ENCODE measurements at regions not wholly inside any gene's neighbourhood (a gene's known extent, or its start where the extent isn't known, plus 50 kb on each side); places are given as distances from the start of the nearest gene placed in this dataset.
"Not testable (repeated sequence)": the region's sequence is repeated elsewhere in the genome, so short reads cannot be mapped to it uniquely, and the experiment has no call there.

DNA sequence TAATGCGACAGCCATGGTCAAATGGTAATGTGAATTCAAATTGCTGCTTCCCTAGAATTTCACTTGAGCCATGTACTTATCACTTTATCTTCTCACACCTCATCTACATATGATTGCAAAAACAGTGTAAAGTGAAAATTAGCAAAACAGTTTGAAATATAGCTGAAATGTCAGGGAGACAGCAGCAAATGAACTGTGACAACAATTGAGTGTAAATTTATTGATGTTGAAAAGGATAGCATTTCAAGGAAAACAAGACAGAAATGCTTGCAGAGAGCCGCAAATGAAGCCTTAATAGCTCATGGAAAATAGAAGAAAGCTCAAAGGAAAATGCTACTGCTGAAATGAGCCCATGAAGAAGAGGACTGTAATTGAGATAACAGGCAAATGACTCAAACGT is 516.2 kb upstream of the POT1 start:
- no peak for DNase-seq

DNA sequence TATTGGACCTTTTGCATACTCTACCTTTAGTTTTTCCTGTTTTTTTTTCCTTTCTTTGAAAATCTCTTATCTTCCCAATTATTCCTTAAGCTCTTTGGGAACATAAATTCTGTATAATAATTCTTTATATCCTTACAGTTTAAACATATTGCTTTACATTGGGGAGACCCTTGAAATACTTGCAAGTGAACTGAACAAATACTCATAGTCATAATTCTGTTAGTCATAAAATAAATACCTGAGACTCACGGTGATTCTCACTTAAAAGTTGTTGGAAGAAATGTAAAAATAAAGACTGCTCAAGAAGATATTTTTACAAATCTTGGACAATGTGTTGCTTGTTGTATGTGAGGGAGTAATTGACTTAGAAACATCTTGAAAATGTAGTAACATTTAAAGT is 515.2 kb upstream of the POT1 start:
- no peak for DNase-seq

DNA sequence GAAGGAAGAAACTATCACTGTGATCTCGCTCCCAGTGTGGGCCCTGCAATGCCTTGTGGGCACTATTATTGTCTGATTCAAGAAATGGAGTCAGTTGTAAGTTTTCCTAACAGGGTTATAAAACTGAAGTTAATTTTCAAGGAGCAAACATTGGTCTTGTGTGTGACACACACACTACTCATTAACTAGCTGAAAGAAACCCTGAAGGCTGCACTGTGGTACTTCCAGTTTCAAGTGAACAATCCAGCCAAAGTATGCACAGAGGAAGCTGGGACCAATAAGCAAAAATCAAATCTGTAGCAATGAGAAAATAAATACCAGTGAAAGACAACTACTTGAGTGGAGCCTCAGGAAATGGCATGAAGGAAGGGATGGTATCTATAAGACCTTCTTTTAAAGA is 506.6 kb upstream of the POT1 start:
- no peak for DNase-seq

DNA sequence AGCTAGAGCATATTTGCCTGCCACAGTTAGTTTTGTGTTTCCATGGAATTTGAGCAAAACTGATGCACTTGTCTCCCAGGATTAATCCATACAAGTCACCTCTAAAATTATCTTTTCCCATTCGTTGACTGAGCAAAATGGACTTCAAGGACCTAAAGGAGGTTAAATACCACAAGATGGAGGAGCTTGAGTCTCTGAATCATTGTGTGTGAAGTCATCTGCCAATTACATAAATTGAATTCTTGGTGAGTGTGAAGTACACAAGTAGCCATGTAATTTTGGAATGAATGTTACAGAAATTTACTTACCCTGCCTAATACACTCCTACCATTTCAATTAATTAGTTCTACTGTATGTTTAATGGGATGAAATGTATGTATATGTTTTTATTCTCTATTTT is 501.7 kb upstream of the POT1 start:
- DNase-seq = no peak

DNA sequence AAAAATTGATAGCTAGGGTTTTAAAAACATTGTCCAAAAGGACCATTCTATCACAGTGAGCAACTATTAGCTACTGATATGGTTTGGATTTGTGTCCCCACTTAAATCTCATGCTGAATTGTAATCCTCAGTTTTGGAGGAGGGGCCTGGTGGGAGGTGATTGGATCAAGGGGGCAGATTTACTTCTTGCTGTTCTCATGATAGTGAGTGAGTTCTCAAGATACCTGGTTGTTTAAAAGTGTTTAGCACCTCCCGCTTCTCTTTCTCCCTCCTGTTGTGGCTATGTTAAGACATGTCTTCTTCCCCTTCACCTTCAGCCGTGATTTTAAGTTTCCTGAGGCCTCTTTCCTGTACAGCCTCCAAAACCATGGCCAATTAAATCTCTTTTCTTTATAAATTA is 500.4 kb upstream of the POT1 start:
- no peak for DNase-seq

DNA sequence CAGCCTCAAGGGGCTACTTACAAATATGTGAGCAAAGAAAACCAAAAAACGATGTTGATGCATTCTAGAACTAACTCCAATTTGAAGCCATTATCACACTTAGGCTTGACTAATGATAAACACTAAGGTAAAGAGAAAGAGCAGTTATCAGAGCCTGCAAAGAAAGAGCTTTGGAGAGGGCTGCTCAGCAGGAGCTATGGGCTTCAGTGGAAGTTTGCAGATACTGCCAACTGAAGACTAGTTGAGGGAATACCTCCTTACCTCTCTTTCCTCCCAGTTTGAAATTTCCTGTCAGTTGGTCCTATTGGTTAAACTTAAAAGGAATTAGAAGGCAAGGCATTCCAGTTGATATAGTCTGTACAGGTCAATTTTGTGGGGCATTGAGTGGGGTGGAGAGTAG is 498.1 kb upstream of the POT1 start:
- no peak for DNase-seq

DNA sequence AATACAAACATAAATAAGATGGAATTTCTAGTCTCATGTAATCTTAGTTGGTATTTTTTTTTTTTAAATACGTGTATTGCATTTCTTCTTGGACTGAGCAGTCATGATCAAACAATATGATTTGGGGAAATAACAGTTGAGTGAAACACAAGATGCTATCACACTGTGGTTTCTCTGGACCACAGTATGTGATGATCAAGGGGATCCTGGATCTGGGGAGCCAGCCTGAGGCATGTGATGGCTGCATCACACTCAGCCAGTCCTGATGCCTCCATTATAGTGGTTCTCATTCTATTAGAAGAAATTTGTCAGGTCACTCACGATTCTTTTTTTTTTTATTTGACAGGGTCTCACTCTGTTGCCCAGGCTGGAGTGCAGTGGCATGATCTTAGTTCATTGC is 495.9 kb upstream of the POT1 start:
- DNase-seq = no peak

DNA sequence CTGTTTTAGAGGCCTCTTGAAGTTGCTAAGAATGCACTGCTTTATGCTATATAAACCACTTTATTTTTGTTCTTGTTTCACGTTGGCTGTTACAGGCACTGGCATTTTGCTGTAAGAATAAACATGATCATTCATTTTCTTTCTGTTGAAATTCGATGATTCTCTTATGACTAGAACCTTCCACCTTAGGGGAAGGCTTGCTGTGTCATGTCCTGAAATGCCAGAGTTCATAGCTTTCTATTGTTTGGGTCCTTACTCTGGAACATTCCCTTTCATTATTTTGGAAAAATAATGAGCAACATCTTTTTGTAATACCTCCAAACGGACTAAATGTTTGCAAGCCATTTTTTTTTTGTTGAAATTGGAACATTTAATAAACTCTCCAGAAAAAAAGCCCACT is 495.1 kb upstream of the POT1 start:
- DNase-seq = no peak

DNA sequence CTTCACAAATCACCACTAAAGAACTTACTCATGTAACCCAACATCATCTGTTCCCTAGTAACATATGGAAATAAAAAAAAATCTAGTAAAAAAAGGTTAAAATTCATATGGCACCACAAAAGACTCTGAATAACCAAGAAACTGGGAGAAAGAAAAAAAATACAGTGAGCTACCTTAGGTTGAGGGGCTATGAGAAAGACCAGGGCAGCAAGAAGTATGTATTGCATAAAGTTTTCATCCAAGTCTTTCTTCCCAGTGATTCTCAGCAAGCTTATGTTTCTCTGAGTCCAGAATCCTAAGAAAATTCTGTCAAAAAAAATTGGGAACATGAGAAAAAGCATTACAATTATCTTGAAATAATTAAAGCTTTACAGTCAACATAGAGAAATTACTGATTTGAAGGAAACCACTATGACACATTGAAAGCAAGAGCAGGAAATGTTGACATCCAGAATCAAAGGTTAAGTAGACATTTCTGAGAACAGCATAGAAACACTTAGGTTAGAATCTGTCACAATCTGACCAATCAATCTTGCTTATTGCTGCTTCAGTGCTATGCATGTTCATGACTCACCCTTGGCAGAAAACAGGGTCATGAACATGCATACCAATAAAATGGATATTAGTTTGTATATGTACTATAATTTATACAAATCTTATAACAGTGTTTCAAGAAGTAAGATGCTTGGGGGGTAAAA is 494.0 kb upstream of the POT1 start:
- DNase-seq = no peak

DNA sequence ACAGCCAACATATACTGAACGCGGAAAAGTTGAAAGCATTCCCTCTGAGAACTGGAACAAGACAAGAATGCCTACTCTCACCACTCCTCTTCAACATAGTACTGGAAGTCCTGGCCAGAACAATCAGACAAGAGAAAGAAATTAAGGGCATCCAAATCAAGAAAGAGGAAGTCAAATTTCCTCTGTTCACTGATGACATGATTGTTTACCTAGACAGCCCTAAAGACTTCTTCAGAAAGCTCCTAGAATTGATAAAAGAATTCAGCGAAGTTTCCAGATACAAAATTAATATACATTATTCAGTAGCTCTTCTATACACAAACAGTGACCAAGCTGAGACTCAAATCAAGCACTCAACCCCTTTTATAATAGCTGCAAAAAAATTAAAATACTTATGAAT is 491.8 kb upstream of the POT1 start:
- DNase-seq = not testable (repeated sequence)

DNA sequence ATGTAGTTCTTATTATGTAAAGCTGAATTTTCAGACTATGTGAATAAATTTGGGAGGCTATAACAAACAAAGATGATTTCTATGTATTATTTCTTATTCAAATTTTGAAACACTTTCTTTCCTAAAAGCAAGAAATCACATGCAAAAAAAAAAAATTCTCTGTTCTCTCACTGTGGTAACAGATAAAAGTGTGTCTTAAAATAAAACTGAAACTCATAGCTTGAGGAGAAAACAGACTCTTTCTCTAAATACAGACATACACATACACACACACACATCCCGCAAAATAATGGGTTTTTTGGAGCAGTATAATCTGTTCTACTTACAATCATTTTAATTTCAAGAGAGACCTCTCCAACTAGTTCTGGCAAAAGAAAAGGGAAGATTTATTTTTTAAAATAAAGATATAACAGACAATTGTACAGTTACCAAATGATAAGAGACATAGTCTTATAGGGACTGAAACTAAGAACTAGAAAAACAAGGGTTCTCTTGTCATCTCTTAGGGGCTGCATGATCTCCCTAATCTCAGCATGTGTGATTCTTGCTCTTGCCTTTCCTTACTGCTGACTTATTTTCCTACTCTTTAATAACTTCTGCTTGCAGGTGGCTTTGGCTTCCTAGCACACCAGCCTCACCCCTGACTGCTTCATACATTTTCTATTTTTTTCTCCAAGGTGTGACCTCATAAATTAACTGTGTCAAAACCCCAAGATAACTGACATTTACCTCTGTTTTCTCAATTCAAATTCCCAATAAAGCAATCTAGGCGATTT is 483.5 kb upstream of the POT1 start:
- DNase-seq = no peak

DNA sequence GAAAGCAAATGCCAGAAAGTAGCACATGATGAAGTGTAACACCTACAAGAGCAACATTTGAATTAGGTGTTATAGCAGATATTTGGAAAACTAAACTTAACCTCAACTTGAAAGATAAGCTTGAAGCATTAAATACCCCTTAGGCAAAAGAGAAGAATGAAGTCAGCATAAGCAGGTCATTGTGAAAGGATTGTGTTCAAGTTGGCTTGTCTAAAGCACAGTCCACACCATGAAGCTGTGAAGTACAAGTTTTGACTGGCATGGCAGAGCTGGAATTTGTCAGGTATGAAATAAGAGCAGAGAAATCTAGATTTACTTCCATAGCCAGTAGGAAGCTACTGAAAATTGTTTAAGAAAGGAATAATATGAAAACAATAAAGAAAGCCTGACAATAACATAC is 480.3 kb upstream of the POT1 start:
- no peak for DNase-seq

DNA sequence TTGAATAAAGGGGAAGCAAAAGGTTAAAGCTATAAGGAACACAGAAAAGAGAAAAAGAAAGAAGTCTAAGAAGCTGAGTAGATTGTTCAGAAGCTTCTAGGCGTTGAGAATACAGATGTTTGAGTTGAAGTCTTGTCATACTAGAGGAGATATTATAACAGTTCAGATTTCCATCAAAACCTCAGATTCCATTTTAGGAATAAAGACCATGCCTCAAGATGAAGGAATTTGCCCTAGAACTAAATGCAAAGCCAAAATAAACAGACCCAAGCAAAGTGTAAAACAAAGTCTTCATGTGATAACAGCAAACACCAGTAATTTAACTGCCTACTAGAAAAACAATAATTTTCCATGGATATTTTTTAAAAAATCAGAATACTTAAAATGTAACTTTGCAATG is 476.5 kb upstream of the POT1 start:
- DNase-seq = no peak

DNA sequence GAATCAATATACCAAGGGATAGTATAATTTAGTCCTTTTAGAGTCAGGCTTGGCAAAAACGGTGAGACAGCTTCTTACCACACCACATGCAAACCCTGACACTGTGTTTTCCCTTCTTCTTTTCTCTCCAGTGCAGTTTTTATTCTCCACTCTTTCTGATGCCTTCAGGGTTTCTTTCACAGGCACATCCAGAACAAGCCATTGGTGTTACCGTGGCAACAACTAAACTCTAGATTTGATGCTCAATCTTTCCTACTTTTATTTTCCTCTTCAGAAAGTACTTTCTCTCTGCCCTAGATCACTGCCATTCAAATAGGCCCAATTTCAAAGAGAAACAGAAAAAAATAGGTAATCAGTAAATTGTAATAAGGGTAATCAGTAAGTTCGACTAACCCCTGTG is 469.8 kb upstream of the POT1 start:
- no peak for DNase-seq

DNA sequence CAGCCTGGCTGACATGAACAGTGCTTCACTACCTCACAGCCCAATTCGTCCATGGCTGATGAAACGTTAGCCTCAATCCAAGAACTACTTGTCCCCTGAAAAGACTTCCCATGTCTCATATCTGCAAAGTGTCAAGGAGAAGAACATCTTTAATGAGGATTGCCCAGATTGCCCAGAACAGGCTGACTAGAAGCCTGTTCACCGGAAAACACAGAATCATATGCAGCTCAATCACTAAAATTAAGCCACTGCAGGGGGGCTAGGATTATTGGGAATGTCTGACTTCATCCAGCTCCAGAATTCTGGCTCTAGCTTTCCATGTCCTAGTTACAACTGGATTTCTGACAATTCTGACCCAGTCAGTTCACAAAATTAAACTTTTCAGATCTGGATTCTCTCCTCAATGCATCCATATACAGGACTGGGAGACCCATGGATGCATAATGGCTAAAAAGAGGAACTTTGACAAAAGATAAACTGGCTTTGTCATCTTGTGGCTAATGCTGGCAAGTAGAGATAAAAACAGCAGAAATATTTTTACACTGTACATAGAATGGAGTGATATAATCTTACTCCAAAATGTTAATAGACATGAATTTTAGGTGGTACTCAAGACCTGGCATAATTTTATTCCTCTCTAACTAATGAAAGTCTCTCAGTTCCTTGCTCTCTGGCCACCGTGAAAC is 467.0 kb upstream of the POT1 start:
- no peak for DNase-seq

DNA sequence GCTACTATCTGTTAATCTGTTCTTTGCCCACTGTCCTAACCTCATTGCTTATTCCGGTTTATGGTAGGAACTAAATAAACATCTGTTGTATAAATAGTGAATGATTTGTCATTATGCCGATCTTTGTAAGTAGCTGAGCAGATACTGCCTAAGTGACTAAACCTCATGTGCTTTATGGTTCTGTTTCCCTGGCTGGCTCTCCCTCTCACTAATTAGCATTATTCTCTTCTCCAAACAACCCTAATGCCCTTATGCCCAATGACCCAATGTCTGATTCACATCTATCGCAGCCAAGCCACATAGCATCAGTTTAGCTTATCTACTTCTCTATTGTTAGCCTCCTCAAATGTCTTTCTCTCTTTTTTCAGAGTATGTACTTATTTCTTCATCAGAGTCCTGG is 462.3 kb upstream of the POT1 start:
- DNase-seq = no peak

DNA sequence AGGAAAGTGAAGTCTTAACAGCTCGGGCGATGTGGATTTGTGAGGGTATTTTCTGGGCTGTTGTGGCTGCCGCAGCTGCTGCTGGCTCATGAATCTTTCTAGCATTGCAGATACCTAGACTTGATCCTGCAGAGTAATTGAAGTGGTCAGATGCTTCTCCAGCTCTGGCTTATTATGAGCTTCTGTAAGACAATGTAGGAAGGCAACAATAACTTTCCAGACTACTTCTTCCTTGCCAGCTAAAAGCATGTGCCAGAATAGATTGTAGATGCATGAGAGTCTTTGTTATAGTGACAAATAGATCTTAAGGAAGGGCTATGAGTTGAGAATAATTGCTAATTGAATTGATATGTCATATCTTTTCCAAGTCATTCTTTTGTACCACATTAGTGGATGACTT is 461.4 kb upstream of the POT1 start:
- no peak for DNase-seq

DNA sequence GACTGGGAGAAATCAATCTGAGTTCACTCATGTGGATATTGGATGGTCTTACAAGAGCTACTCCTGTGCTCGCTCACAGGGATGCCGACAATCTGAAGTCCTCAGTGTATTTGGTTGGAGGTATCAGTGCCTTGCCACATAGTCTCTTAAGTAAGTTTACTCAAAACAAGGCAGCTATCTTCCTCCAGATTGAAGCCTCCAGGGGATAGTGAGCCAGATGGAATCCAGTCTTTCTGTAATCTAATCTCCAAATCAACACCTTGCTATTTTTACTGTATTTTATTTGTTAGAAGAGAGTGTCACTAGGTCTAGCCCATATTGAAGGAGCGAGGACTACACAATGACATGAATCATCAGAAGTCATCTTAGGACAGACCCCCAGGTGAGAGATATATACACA is 456.6 kb upstream of the POT1 start:
- no peak for DNase-seq

DNA sequence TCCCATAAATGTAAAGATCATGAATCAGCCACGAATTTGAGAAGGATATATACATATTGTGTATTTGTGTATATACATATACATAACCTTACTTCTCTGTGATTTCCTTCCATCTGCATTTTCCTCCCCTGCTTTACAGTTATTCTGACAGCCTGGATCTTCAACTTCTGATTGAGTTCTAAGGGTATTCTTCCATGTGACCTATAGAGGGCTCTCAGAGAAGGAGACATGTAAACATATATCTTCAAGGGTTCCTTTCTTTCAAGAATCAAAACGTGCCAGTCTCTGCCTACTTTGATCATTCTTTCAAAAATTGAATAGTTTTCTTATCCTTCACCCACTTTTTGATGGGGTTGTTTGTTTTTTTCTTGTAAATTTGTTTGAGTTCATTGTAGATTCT is 453.7 kb upstream of the POT1 start:
- no peak for DNase-seq

DNA sequence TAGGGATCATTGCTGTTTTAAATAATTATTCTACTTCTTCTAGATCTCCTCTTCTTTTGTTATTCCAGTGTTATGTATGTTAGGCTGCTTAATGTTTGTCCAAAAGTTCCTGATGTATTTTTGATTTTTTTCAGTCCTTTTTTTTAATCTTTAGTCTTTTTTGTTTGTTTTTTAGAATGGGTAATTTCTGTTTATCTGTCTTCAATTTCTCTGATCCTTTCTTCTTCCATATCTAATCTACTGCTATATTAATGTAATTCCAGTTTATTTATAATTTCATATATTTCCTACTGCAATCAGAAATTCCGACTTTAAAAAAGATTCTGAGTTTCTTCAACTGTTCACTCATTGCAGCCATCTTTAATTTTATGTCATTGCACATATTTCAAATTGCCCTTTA is 452.8 kb upstream of the POT1 start:
- DNase-seq = no peak

DNA sequence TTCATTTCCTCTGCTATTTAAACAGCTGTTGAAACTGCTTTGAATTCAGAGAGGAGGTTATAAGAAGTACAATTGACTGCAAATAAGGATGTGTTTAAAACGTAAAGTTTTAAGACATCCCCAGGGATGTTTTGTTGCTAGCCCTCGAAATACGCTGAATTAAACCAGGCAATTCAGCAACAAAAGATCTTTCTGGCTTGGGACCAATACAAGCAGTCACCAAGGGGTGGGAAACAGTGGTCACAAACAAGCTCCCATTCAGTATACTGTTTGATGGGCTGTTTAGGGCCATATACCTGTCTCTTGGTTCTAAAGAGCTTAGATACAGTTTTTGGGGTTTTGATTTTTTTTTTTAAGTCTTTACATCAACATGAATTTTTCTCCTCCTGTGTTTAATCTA is 446.3 kb upstream of the POT1 start:
- DNase-seq = no peak

DNA sequence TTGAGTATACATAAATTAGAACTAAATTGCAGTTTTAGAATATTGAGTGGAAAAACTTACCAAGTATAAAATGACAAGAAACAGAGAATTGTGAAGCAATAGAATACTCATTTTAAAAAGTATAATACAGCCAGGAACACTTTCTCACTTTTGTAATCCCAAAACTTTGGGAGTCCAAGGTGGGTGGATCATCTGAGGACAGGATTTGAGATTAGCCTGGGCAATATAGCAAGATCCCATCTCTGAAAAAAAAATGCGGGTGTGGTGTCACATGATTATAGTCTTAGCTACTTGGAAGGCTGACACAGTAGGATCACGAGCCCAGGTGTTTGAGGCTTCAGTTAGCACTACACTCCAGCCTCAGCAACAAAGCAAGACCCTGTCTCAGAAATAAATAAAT is 440.9 kb upstream of the POT1 start:
- no peak for DNase-seq

DNA sequence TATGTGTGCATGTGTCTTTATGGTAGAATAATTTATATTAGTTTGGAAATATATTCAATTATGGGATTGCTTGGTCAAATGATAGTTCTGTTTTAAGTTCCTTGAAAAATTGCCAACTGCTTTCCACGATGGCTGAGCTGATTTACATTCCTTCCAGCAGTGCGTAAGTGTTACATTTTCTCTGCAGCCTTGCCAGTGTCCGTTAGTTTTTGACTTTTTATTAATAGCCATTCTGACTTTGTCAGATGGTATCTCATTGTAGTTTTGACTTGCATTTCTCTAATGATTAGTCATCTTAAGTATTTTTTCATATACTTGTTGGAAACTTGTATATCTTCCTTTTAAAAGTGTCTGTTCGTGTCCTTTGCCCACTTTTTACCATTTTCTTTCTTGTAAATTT is 434.2 kb upstream of the POT1 start:
- DNase-seq = no peak

DNA sequence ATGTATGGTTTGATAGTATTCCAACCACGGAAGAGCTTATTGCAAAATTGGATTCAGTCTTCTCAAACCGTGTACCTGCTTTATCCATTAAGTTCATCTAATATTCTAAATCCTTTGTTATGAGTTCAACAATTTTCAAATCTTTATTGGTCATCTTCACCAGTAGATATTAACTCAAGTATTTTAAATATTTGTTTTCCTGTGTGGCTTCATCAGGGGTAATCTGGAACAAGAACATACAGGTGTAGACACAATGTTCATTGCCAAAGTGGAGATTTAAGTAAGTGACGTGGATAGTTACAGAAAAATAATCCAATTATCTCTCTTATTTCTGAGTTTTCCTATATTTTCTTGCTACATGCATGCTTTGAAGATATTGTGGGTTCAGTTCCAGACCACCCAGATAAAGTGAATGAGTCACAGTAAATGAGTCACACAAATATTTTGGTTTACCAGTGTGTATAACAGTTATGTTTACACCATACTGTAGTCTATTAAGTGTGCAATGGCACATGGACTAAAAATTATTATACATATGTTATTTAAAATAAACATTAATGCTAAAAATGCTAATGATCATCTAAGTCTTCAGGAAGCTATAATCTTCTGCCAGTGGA is 429.0 kb upstream of the POT1 start:
- DNase-seq = no peak
